GM12864 (cell line): ENCODE measurements at regions not wholly inside any gene's neighbourhood (a gene's known extent, or its start where the extent isn't known, plus 50 kb on each side); places are given as distances from the start of the nearest gene placed in this dataset.
A peak's percentile ranks its signal among the peaks of the same experiment; 100 is the strongest.

Experiments used
- DNase-seq: peaks from one replicate; pipeline ENCODE4 v3.0.0-alpha.2; 2011; ENCODE audit warnings: low read depth
- H3K4me3 ChIP-seq: 2 replicates; pipeline ENCODE4 v1.5.1; 2011; ENCODE audit warnings: mild to moderate bottlenecking, low read depth, low read length, control low read depth
- CTCF ChIP-seq: IDR thresholded peaks from 2 replicates; pipeline ENCODE4 v1.5.1; 2011; ENCODE audit warnings: low read depth, mild to moderate bottlenecking, moderate library complexity, low read length, control low read depth, inconsistent platforms; ENCODE audit errors: missing control alignments

- no peak overlapping the region for H3K4me3 ChIP-seq
- no peak for TF ChIP-seq CTCF
- DNase-seq, result no peak
These were observed 63.3 kb upstream of the PRSS1 start for GRCh38 chr7:142685877-142686508.

- no peak overlapping the region for H3K4me3 ChIP-seq
- no peak for TF ChIP-seq CTCF
- no peak for DNase-seq
These were observed 67.8 kb upstream of the PRSS1 start for GRCh38 chr7:142681314-142682092.

GRCh38 chr7:142671506-142671905 is 77.8 kb upstream of the PRSS1 start:
- H3K4me3 ChIP-seq, result no peak overlapping the region
- TF ChIP-seq CTCF, result no peak
- no peak for DNase-seq

GRCh38 chr7:142670511-142670910 is 78.8 kb upstream of the PRSS1 start:
- DNase-seq, result no peak
- no peak for TF ChIP-seq CTCF
- H3K4me3 ChIP-seq, result no peak overlapping the region

- no peak overlapping the region for H3K4me3 ChIP-seq
- peak; percentile 36 for TF ChIP-seq CTCF
- DNase-seq, result no peak
These were observed 80.1 kb upstream of the PRSS1 start for GRCh38 chr7:142669074-142669654.

GRCh38 chr7:142668495-142668894 is 80.8 kb upstream of the PRSS1 start:
- no peak for DNase-seq
- TF ChIP-seq CTCF, result no peak
- H3K4me3 ChIP-seq, result no peak overlapping the region
